GM19452 (cell line): ENCODE measurements at regions not wholly inside any gene's neighbourhood (a gene's known extent, or its start where the extent isn't known, plus 50 kb on each side); places are given as distances from the start of the nearest gene placed in this dataset.

Source experiments
- ATAC-seq: cut with Tn5 transposase; IDR thresholded peaks from one replicate; pipeline ENCODE4 v1.9.1; 2021; ENCODE audit not compliant: unreplicated experiment

GRCh38 chr12:125193376-125194152 is 128.3 kb downstream of the AACS start:
- no peak for ATAC-seq

DNA sequence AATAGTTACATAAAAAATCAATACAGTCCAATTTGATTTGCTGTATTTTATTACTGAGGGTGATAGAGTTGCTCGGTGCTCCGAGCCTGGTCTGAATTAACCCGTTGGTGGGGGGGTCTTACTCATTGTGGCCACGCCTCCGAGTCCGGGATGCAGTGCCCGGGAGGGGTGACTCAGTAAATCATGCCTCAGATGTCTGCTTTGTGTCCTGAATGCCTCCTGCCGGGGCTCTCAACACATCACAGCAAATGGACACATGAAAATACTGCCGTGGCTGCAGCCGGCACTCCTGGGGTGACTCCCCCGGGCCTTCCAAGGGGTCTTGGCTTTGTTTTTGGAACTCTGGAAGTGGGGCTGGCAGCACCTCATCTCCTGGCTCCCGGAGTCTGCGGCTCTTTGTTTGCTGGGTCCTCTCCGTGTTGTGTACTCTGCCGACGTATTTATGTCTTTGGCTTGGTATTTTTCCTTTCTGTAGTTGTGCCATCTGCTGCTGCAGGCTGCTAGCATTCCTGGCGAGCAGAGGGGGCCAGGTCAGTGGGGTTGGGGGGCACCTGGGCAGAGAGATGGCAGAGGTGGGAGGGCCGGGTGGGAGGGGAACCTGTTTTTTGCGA is 129.0 kb downstream of the AACS start:
- ATAC-seq, result no peak

DNA sequence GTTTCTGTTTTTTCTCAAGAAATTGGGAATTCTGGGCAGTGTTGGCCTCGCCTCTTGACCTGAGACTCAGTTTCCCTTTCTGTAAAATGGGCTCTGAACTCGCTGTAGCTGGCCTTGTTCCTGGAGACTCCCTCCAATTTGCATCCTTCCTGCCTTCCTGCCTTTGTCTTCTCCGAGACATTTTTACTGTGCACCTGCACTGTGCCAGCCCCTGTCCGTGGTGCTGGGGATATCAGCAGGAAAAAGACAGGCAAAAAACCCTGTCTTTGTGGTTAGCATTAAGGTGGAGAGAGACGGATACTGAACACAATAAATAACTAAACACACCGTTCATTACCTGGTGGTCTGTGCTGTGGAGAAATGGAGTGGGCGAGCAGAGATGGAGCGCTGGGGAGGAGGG is 129.8 kb downstream of the AACS start:
- ATAC-seq, result no peak

GRCh38 chr12:125197326-125197725 is 132.1 kb downstream of the AACS start:
- ATAC-seq, result no peak

DNA sequence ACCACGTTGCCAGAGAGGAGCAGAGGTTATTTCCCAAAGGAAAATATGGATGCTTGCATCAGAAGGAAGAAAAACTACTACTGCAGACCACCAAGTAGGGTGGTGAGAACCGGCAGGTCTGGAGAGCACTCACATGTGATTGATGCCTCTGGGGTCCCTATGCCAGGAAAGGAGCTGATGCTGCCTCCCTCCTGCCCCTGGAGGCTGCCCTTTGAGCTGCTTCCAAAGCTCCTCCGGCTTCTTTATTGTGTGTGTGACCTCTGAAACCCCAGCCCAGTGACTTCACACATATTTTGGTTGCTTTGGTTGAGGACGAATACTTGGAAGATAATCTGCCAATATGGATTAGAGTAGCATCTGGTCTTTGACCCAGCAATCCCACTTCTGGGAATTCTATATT is 133.4 kb downstream of the AACS start:
- no peak for ATAC-seq

- ATAC-seq, result no peak
Observed at GRCh38 chr12:125201090-125201489, 135.9 kb downstream of the AACS start.

GRCh38 chr12:125201940-125202339 is 136.7 kb downstream of the AACS start:
- no peak for ATAC-seq

- ATAC-seq, result no peak
Observed at GRCh38 chr12:125202421-125202820, 137.2 kb downstream of the AACS start.

DNA sequence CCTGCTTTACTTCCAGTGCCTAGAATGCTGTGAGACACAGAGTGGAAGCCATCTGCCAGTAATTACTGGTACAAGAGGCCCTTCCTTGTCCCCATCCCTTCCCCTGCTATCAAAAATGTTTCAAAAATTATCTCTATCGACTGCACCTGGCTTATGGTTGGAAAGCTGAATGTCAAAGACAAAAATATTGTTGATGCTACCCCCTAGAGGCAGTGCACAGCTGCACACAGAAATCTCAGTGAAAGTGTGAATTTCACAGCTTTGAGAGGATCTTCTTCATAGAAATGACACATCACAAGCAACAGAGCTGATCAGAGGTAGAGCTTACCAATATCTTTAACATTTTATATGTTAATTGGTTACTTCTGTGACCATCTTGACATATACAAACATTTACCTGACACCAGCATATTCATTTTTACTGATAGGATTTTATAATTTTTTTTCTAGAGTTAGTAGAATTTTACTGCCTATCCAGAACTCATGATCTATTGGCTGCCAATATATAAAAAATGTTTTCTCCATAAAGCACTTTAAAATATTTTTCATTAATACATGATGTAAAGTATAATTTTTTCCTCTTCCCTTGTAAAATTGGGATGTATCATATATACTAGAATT is 138.0 kb downstream of the AACS start:
- no peak for ATAC-seq

DNA sequence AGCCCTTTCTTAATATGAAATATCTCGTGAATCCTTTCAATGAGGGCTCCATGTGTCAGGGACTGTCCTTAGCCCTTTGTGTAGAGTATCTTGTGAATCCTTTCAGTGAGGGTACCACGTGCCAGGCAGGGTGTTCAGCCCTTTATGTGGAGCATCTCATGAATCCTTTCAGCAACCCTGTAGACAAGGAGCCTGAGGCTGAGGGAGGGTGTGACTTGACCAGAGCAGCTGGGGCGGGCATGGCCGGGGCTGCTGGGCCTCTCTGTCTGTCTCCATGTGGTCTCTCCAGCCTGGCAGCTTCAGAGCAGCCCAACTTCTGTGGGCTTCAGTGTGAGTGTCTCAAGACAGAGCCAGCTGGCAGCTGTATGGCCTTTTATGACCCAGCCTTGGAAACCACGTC is 140.2 kb downstream of the AACS start:
- ATAC-seq, result no peak

DNA sequence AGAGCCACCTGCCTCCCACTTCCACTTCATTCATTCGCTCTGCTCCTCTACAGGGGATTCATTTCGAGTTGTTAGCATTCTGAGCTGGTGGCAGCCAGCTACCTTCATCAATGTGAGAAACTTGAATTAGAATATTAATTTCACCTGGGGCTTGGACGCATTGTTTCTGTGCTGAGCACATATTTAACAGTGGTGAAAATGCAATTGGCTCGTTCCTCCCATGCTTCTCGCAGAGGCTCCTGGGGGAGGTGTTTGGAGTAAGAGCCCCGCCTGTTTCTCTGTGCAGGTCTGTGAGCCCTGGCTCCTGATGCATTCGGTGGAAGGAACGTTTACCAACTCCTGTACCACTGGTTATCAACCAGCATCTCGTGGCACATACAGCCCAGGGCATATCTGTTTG is 141.5 kb downstream of the AACS start:
- ATAC-seq, result no peak

GRCh38 chr12:125208334-125208733 is 143.1 kb downstream of the AACS start:
- no peak for ATAC-seq

GRCh38 chr12:125208942-125209341 is 143.7 kb downstream of the AACS start:
- ATAC-seq, result no peak

DNA sequence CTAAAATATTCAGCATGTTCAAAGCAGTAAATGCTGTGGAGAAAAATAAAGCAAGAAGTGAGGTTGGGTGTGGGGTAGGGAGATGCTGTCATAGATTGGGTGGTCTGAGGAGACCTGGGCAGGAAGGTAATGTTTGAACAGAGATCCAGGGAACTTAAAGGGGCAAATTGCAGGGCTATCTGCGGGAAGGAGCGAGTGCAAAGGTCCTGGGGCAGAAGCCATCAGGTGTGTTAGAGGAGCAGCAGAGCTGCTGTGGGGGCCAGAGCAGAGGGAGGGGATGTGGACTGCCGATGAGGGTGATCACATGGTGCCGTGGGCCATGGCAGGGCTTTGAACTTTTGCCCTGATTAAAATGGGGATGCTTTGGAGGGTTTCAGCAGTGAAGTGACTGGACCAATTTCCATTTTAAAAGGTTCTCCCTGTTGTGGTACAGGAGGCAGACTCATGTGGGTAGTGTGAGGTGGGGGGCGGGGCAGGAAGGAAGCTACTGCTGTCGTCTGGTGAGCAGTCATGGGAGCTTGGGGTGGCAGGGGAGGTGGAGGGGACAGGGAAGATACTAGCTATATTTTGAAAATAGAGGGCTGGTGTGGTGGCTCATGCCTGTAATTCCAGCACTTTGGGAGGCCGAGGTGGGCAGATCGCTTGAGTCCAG is 145.0 kb downstream of the AACS start:
- ATAC-seq, result no peak

DNA sequence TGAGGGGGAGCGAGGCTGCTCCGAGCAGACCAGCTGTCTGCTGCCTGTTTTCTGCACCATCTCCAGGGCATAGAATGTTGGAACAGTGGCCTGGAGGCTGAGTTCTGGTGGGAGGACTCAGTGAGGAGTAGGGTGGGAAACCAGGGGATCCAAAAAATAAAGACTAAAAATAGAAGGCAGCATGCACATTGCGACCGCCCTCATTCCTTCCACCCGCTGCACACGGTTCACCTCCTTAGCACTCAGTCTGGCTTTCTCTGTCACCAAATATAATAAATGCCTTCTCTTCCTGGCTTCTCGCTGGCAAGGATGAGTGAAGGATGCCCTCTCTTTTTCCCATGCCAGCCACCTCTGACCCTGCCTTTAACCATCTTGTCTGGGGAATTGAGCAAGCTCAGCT is 146.2 kb downstream of the AACS start:
- no peak for ATAC-seq

DNA sequence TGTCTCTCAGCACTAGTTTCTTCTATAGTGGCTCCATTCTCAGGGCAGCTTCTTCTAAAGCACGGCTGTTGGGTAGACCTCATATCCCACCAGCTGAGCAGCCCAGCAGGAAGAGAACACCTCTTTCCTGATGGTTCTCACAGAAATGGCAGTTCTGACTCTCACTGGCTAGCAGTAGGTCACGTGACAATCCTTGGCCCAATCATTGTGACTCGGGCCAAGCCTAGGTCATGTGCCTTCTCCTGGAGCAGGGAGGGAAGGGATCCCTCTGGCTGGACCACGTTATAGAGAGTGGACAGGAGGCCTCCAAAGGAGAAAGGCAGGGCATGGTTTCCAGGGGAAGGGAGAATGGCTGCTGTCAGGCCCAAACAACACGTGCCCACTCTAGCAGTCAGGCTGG is 149.1 kb downstream of the AACS start:
- ATAC-seq, result no peak

DNA sequence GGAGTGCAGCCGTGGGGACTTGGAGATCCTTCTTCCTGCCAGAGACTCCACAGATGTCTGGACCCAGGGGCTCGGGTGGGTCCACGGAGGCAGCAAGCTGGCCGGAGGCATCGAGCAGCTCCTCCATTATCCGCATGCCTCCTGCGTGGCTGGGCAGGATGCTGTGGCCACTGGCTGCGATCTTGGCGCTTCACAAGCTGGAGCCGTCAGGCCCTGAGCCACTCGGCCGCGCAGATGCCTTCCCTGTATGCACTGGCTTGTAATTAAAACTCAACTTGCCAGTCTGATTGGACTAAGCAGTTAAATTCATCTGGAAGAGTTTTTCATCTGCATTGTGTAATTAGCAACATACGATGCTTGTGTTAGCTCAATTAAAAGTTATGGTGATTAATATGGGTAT is 151.5 kb downstream of the AACS start:
- ATAC-seq, result no peak

- no peak for ATAC-seq
Observed at GRCh38 chr12:125217308-125217707, 152.1 kb downstream of the AACS start.

GRCh38 chr12:125218952-125219351 is 153.7 kb downstream of the AACS start:
- no peak for ATAC-seq

DNA sequence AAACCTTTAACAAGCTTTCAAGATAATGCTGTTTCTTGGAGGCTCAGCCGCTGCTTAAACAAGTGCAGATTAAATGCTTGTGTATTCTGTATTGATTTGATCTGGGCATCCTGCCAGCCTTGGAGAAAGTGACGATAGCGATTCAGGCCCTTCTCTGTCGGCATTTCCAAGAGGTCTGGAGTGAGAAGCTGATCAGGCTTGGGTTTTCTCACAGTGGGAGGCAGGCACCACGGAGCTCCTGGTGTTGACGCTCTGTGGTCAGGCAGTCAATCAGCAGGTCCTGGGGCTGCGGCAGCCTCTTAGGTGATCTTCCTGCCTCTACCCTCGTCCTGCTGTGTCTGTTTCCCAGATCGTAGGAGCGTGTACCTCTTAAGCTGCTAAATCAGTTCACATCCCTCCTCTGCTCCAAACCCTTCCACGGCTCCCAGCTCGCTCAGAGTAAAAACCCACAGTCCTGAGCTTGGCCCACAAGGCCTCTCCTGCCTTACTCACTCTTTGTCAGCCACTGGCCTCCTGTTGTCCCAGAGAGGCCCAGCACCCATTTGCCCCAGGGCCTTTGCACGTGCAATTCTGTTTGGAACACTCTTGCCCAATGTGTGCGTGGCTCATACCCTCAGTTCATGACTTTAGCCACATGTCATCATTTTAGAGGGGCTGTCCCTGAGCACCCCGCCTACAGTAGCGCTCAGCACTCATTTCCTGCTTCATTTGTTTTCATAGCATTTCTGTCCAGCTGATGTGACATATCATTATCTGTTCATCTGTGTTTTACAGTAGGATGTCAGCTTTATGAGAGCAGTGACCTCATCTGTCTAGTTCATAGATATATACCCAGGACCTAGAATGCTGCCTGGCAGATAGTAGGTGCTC is 155.4 kb downstream of the AACS start:
- ATAC-seq, result no peak

GRCh38 chr12:125221602-125222001 is 156.4 kb downstream of the AACS start:
- no peak for ATAC-seq
